ENCODE measurements at regions not wholly inside any gene's neighbourhood (a gene's known extent, or its start where the extent isn't known, plus 50 kb on each side); places are given as distances from the start of the nearest gene placed in this dataset.

DNA sequence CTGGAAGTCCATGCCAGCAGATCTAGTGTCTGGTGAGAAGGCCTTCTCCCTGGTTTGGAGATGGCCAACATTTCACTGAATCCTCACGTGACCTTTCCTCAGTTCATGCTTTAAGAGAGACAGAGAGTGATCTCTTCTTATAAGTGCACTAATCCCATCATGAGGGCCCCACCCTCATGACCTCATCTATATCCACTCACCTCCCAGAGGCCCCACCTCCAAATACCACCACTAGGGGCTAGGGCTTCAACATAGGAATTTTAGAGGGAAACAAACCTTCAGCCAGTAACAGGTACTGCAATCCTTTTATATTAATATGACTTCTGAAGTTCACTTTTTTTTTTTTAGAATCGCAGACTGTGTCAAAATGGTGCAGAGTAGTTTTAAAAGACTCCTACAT, 496.9 kb upstream of the ADAMTS16 start:
- no peaks in the 10 kb centered on the region for H3F3A ChIP-seq (replicated peaks; ENCODE audit: low read depth)
- no peak overlapping the region for H3K4me2 ChIP-seq
- Mint-ChIP-seq H3K36me3 (ENCODE audit: low read depth) (0 out of 3 replicates have a peak, but pooled peaks cover 3% of the 10 kb centered on the region), H3K4me1 (peaks cover 6% of the 10 kb centered on the region; the same call in 2 of the 3 replicates), H3K9me3 (peaks cover 11% of the 10 kb centered on the region), H3K27ac (no peak overlapping the region), H3K27me3 (ENCODE audit: insufficient read depth, low read depth, poor library complexity) (no peaks in the 10 kb centered on the region), H3K4me3 (no peak overlapping the region)
- no peaks in the 10 kb centered on the region for H3K79me2 ChIP-seq (replicated peaks; ENCODE audit: insufficient read depth)
- no peaks in the 10 kb centered on the region for H3K36me3 ChIP-seq (ENCODE audit: insufficient read depth)
- no peaks in the 10 kb centered on the region for H3K9me2 ChIP-seq (ENCODE audit: insufficient read depth)
- H3K4me3 ChIP-seq = no peak overlapping the region
- peak; percentile 48 for DNase-seq (ENCODE audit: low spot score)
- no peak for TF ChIP-seq ZNF462 (CRISPR knock-in tag; IDR thresholded peaks at IDR 0.05)
- no peak for TF ChIP-seq POLR2AphosphoS5 (IDR thresholded peaks at IDR 0.05; ENCODE audit: low read depth)
- TF ChIP-seq REST (IDR thresholded peaks at IDR 0.05; ENCODE audit: unreplicated experiment) = no peak
- TF ChIP-seq, protein P1, sequence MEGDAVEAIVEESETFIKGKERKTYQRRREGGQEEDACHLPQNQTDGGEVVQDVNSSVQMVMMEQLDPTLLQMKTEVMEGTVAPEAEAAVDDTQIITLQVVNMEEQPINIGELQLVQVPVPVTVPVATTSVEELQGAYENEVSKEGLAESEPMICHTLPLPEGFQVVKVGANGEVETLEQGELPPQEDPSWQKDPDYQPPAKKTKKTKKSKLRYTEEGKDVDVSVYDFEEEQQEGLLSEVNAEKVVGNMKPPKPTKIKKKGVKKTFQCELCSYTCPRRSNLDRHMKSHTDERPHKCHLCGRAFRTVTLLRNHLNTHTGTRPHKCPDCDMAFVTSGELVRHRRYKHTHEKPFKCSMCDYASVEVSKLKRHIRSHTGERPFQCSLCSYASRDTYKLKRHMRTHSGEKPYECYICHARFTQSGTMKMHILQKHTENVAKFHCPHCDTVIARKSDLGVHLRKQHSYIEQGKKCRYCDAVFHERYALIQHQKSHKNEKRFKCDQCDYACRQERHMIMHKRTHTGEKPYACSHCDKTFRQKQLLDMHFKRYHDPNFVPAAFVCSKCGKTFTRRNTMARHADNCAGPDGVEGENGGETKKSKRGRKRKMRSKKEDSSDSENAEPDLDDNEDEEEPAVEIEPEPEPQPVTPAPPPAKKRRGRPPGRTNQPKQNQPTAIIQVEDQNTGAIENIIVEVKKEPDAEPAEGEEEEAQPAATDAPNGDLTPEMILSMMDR (conservative IDR thresholded peaks at IDR 0.05; ENCODE audit: low read depth in 2 of 2) = peak in 1 of 2 experiments; percentile 28; a peak in 2 of 4 replicates
- no peak for ATAC-seq
- H3K27me3 ChIP-seq (ENCODE audit: insufficient read depth) = no peaks in the 10 kb centered on the region
- H3K4me1 ChIP-seq (ENCODE audit: insufficient read depth) = no peaks in the 10 kb centered on the region
- H3K27ac ChIP-seq (ENCODE audit: low read depth) = no peak overlapping the region
- H4K20me1 ChIP-seq (replicated peaks; ENCODE audit: insufficient read depth) = no peaks in the 10 kb centered on the region
- H2AFZ ChIP-seq = no peak overlapping the region

Measured in GM23338 (cell line).